ENCODE measurements at regions not wholly inside any gene's neighbourhood (a gene's known extent, or its start where the extent isn't known, plus 50 kb on each side); places are given as distances from the start of the nearest gene placed in this dataset.
"Not testable (repeated sequence)": the region's sequence is repeated elsewhere in the genome, so short reads cannot be mapped to it uniquely, and the experiment has no call there.

- H4K8ac ChIP-seq (ENCODE audit: low read depth in 2 of 2, low read length in 2 of 2); H3K4me1 ChIP-seq (ENCODE audit: control insufficient read depth, insufficient read depth, low read length); CTCF ChIA-PET; H3K14ac ChIP-seq (replicated peaks; ENCODE audit: low read depth, low read length); H3K4me3 ChIP-seq (ENCODE audit: insufficient read depth, low read depth, low read length); H3K56ac ChIP-seq (ENCODE audit: extremely low read depth, insufficient read depth, low read length); H3K79me1 ChIP-seq (ENCODE audit: low read depth in 1 of 2, low read length in 2 of 2); H2BK15ac ChIP-seq (ENCODE audit: low read depth, low read length); intact Hi-C loops (cut with micrococcal nuclease); H3K4ac ChIP-seq (ENCODE audit: low read depth, low read length); in situ Hi-C loops (cut with MboI; ENCODE audit: low sequenced_read_pairs); POLR2A ChIA-PET (ENCODE audit: unreplicated experiment); H3K9me1 ChIP-seq (ENCODE audit: insufficient read depth, low read length); H3K23ac ChIP-seq (ENCODE audit: low read depth, low read length); ATAC-seq (ENCODE audit: low read depth); H2AK5ac ChIP-seq (ENCODE audit: low read depth, low read length); H2AK9ac ChIP-seq (replicated peaks; ENCODE audit: low read depth, low read length, poor library complexity); H2BK20ac ChIP-seq (ENCODE audit: low read depth, low read length); H2BK120ac ChIP-seq (ENCODE audit: low read depth, low read length); H2BK5ac ChIP-seq (ENCODE audit: low read depth, low read length, poor library complexity, severe bottlenecking); H3K27me3 ChIP-seq (ENCODE audit: control insufficient read depth, insufficient read depth, low read length); H3K27ac ChIP-seq (ENCODE audit: insufficient read depth, low read length); H3K9ac ChIP-seq (ENCODE audit: low read depth, low read length); H3K4me2 ChIP-seq (ENCODE audit: low read depth, low read length); H4K20me1 ChIP-seq (ENCODE audit: insufficient read depth, low read length); DNase-seq; BruUV-seq (replicated peaks); dilution Hi-C loops (cut with HindIII; ENCODE audit: low sequenced_read_pairs, unreplicated experiment); H4K91ac ChIP-seq (ENCODE audit: insufficient read depth, low read depth, low read length); H2AFZ ChIP-seq (replicated peaks; ENCODE audit: low read length, poor library complexity); H3K18ac ChIP-seq (ENCODE audit: low read depth, low read length); H3K9me3 ChIP-seq (ENCODE audit: control insufficient read depth, insufficient read depth, low read length); H3K36me3 ChIP-seq (ENCODE audit: control insufficient read depth, insufficient read depth, low read length); H4K5ac ChIP-seq (ENCODE audit: low read depth, low read length): not testable (repeated sequence)
- no CpG with 5 or more reads among the region's 8 CpGs for WGBS, 2 experiments (ENCODE audit: extremely low coverage in 2 of 2, insufficient read length in 1 of 2)
Measured at GRCh38 chr1:120519196-120519595, 104.4 kb downstream of the NBPF8 start.

- intact Hi-C loops (cut with micrococcal nuclease); dilution Hi-C loops (cut with HindIII; ENCODE audit: low sequenced_read_pairs, unreplicated experiment): not testable (repeated sequence)
- WGBS, 2 experiments (ENCODE audit: extremely low coverage in 2 of 2, insufficient read length in 1 of 2), result no CpG with 5 or more reads among the region's 7 CpGs
Measured at GRCh38 chr1:120524416-120524815, 109.6 kb downstream of the NBPF8 start.

More at GRCh38 chr1:120524416-120524815, 109.6 kb downstream of the NBPF8 start:
- POLR2A ChIA-PET (ENCODE audit: unreplicated experiment); in situ Hi-C loops (cut with MboI; ENCODE audit: low sequenced_read_pairs); H3K4me3 ChIP-seq (ENCODE audit: insufficient read depth, low read depth, low read length); H2AFZ ChIP-seq (replicated peaks; ENCODE audit: low read length, poor library complexity); H3K4me2 ChIP-seq (ENCODE audit: low read depth, low read length); H2BK20ac ChIP-seq (ENCODE audit: low read depth, low read length); CTCF ChIA-PET; ATAC-seq (ENCODE audit: low read depth); H2BK15ac ChIP-seq (ENCODE audit: low read depth, low read length); H4K8ac ChIP-seq (ENCODE audit: low read depth in 2 of 2, low read length in 2 of 2); H3K14ac ChIP-seq (replicated peaks; ENCODE audit: low read depth, low read length); H3K9me1 ChIP-seq (ENCODE audit: insufficient read depth, low read length); DNase-seq; H4K20me1 ChIP-seq (ENCODE audit: insufficient read depth, low read length); H4K5ac ChIP-seq (ENCODE audit: low read depth, low read length); H4K91ac ChIP-seq (ENCODE audit: insufficient read depth, low read depth, low read length); H3K9me3 ChIP-seq (ENCODE audit: control insufficient read depth, insufficient read depth, low read length); BruUV-seq (replicated peaks); H3K56ac ChIP-seq (ENCODE audit: extremely low read depth, insufficient read depth, low read length); H3K79me1 ChIP-seq (ENCODE audit: low read depth in 1 of 2, low read length in 2 of 2); H3K18ac ChIP-seq (ENCODE audit: low read depth, low read length); H2BK120ac ChIP-seq (ENCODE audit: low read depth, low read length); H3K4me1 ChIP-seq (ENCODE audit: control insufficient read depth, insufficient read depth, low read length); H3K23ac ChIP-seq (ENCODE audit: low read depth, low read length); H2AK5ac ChIP-seq (ENCODE audit: low read depth, low read length); H2BK5ac ChIP-seq (ENCODE audit: low read depth, low read length, poor library complexity, severe bottlenecking); H3K9ac ChIP-seq (ENCODE audit: low read depth, low read length); H3K36me3 ChIP-seq (ENCODE audit: control insufficient read depth, insufficient read depth, low read length); H3K27ac ChIP-seq (ENCODE audit: insufficient read depth, low read length); H3K27me3 ChIP-seq (ENCODE audit: control insufficient read depth, insufficient read depth, low read length); H2AK9ac ChIP-seq (replicated peaks; ENCODE audit: low read depth, low read length, poor library complexity): not testable (repeated sequence)
- H3K4ac ChIP-seq (ENCODE audit: low read depth, low read length), result peak overlapping the region; percentile 29; the same call in 1 of the 2 replicates

Measured in IMR-90 (cell line).